ENCODE measurements at regions not wholly inside any gene's neighbourhood (a gene's known extent, or its start where the extent isn't known, plus 50 kb on each side); places are given as distances from the start of the nearest gene placed in this dataset.

GRCh38 chr15:70387081-70387480, 289.4 kb upstream of the TLE3 start:
- DNase-seq: no peak
- H3K27ac ChIP-seq: no peak overlapping the region

GRCh38 chr15:70385711-70386110, 288.0 kb upstream of the TLE3 start:
- Histone ChIP-seq H3K9me3 (no peaks in the 10 kb centered on the region), H3K27ac (no peak overlapping the region), H3K4me3 (no peak overlapping the region), H3K27me3 (no peaks in the 10 kb centered on the region), H3K4me1 (no peaks in the 10 kb centered on the region), H3K36me3 (ENCODE audit: low read depth, missing control alignments) (no peaks in the 10 kb centered on the region)
- WGBS, 2 donors: 87 to 97% methylated on average over 8 of the region's 8 CpGs
- intact Hi-C loops (cut with DNase I; ENCODE audit: low total_unique reads): no loop called here
- TF ChIP-seq, protein P1, sequence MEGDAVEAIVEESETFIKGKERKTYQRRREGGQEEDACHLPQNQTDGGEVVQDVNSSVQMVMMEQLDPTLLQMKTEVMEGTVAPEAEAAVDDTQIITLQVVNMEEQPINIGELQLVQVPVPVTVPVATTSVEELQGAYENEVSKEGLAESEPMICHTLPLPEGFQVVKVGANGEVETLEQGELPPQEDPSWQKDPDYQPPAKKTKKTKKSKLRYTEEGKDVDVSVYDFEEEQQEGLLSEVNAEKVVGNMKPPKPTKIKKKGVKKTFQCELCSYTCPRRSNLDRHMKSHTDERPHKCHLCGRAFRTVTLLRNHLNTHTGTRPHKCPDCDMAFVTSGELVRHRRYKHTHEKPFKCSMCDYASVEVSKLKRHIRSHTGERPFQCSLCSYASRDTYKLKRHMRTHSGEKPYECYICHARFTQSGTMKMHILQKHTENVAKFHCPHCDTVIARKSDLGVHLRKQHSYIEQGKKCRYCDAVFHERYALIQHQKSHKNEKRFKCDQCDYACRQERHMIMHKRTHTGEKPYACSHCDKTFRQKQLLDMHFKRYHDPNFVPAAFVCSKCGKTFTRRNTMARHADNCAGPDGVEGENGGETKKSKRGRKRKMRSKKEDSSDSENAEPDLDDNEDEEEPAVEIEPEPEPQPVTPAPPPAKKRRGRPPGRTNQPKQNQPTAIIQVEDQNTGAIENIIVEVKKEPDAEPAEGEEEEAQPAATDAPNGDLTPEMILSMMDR (IDR thresholded peaks at IDR 0.05): no peak
- no peak for TF ChIP-seq POLR2A (IDR thresholded peaks at IDR 0.05)
- DNase-seq: no peak

More at GRCh38 chr15:70387081-70387480, 289.4 kb upstream of the TLE3 start:
- H3K27me3 ChIP-seq: no peaks in the 10 kb centered on the region
- no peaks in the 10 kb centered on the region for H3K36me3 ChIP-seq (ENCODE audit: low read depth, missing control alignments)
- intact Hi-C loops (cut with DNase I; ENCODE audit: low total_unique reads): no loop called here
- 89% methylated on average over 9 of the region's 9 CpGs for WGBS, 2 donors
- TF ChIP-seq, protein P1 (IDR thresholded peaks at IDR 0.05): no peak
- TF ChIP-seq POLR2A (IDR thresholded peaks at IDR 0.05): no peak
- H3K4me1 ChIP-seq: no peaks in the 10 kb centered on the region
- no peak overlapping the region for H3K4me3 ChIP-seq
- H3K9me3 ChIP-seq: no peaks in the 10 kb centered on the region

DNA sequence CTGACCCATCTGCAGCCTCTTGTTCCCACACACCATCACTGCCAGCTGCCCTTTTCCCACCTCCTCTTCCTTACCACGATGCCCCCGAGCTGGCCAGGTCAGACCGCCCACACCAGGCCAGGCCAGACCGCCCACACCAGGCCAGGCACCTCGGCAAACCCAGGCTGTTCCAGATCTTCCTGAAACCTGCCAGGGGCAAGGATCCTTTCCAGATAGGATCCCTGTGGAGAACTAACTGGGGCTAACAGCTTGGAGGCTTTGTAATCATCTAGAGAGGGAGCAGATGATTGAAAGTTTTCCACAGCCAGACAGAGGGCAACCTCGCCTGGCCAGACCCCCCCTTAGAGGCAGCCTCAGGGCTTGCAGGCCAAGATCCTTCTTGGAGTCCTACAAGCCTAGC, 287.3 kb upstream of the TLE3 start:
- DNase-seq: no peak
- H3K36me3 ChIP-seq (ENCODE audit: low read depth, missing control alignments): no peaks in the 10 kb centered on the region
- no peaks in the 10 kb centered on the region for H3K27me3 ChIP-seq
- no peak overlapping the region for H3K27ac ChIP-seq
- TF ChIP-seq, protein P1 (IDR thresholded peaks at IDR 0.05): no peak
- no peak for TF ChIP-seq POLR2A (IDR thresholded peaks at IDR 0.05)
- no peaks in the 10 kb centered on the region for H3K4me1 ChIP-seq
- intact Hi-C loops (cut with DNase I; ENCODE audit: low total_unique reads): no loop called here
- no peaks in the 10 kb centered on the region for H3K9me3 ChIP-seq
- H3K4me3 ChIP-seq: no peak overlapping the region
- WGBS, 2 donors: 76 to 81% methylated on average over 3 to 6 of the region's 6 CpGs

DNA sequence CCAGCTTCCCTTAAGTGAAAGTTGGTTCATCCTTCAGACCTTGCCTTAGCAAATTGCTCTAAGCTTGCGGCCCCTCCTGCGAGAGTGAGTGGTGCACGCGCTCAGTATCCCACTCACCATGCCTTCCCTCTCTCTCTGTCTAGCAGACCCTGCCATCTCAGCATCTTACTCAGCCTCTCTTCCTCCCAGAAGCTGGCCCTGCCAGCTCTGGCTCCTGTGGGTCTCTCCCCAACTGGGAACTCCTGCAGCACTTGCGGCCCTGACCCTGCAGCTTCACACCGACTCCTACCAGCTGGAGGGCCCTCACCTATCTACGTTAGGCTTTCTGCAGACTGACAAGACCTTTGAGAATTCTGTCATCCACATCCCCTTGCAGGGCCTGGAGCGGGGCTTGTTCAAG, 286.1 kb upstream of the TLE3 start:
- no peak for TF ChIP-seq POLR2A (IDR thresholded peaks at IDR 0.05)
- TF ChIP-seq, protein P1 (IDR thresholded peaks at IDR 0.05): no peak
- Histone ChIP-seq H3K4me1 (no peaks in the 10 kb centered on the region), H3K27me3 (no peaks in the 10 kb centered on the region), H3K4me3 (no peak overlapping the region), H3K36me3 (ENCODE audit: low read depth, missing control alignments) (no peaks in the 10 kb centered on the region), H3K27ac (no peak overlapping the region), H3K9me3 (no peaks in the 10 kb centered on the region)
- 87 to 88% methylated on average over 8 of the region's 8 CpGs for WGBS, 2 donors
- DNase-seq: no peak
- intact Hi-C loops (cut with DNase I; ENCODE audit: low total_unique reads): no loop called here

DNA sequence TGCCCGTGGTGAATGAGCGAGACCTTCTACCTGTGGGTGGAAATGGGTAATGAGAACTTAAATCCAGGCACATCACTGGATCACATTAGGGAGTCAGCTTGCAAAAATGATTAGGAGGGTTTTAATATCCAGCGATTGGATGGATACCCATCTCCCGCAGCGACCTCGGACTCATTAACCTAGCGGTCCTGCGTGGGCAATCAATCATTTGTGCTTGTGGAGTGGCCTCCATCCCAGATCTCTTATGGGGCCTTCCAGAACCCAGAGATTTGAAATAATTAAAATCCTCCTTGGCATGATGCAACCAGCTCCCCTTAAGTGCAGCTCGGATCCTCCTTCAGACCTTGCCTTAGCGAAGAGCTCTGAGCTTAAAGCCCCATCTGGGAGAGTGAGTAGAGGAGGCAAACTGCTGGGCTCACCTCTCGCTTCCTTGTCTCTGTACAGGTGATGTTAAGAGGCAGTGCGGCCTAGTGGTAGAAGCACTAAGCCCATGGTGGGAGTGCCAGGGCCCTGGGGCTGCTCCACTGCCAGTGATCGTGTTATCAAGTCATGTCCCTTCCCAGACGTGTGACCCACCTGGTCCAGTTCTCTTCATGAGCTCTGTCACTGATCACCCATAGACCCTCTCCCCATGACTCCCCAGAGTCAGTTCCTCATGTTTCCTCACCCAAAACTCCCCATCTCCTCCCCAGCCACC, 285.2 kb upstream of the TLE3 start:
- Histone ChIP-seq H3K27me3 (no peaks in the 10 kb centered on the region), H3K27ac (no peak overlapping the region), H3K4me3 (no peak overlapping the region), H3K4me1 (no peaks in the 10 kb centered on the region), H3K9me3 (no peaks in the 10 kb centered on the region), H3K36me3 (ENCODE audit: low read depth, missing control alignments) (no peaks in the 10 kb centered on the region)
- 89 to 97% methylated on average over 12 to 14 of the region's 14 CpGs for WGBS, 2 donors
- no peak for DNase-seq
- TF ChIP-seq, protein P1 (IDR thresholded peaks at IDR 0.05): no peak
- TF ChIP-seq POLR2A (IDR thresholded peaks at IDR 0.05): no peak
- intact Hi-C loops (cut with DNase I; ENCODE audit: low total_unique reads): no loop called here
